Adrenal gland (tissue), 5 donors: ENCODE measurements at regions not wholly inside any gene's neighbourhood (a gene's known extent, or its start where the extent isn't known, plus 50 kb on each side); places are given as distances from the start of the nearest gene placed in this dataset.
"Not testable (repeated sequence)": the region's sequence is repeated elsewhere in the genome, so short reads cannot be mapped to it uniquely, and the experiment has no call there.

Source experiments
- POLR2A ChIP-seq, 2 donors: fragments of 450-650 bp; IDR thresholded peaks; one replicate each; pipeline ENCODE4 v1.6.1; 2017; ENCODE audit warnings: antibody characterized with exemption in 2 of 2, mild to moderate bottlenecking in 2 of 2, moderate library complexity in 1 of 2
- TF ChIP-seq, protein P1 (sequence below), 6 experiments: fragments of 450-650 bp in 4 of 6; fragments of 200-600 bp in 2 of 6; sonication (generic) in 1 of 6; IDR thresholded peaks; 1 replicate in 5 of 6; 2 replicates in 1 of 6; pipeline versions ENCODE4 v1.5.1 to v1.8.0; 2016 to 2021; ENCODE audit warnings: antibody characterized with exemption in 6 of 6, mild to moderate bottlenecking in 2 of 6, moderate library complexity in 1 of 6
- donor health status: DM: no; HTN: no; CAD: no.

DNA sequence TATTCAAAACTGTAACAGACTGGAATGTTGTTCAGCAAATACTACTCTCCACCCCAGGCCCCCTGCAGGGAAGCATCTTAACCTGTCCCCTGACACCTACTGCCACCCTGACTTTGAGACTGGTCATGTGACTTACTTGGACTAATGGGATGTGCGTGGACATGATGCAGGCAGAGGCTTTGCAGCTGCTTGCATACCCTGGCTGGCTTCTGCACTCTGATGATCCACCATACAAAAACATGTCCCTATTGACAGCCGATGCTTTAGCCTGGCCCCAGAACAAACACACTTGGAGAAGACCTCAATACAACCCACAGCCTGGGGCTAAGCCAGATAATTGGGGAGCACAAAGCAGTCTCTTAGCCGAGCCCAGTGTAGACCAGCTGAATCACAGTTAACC lies 180.5 kb downstream of the ATP6V0E2 start:
- TF ChIP-seq, protein P1, sequence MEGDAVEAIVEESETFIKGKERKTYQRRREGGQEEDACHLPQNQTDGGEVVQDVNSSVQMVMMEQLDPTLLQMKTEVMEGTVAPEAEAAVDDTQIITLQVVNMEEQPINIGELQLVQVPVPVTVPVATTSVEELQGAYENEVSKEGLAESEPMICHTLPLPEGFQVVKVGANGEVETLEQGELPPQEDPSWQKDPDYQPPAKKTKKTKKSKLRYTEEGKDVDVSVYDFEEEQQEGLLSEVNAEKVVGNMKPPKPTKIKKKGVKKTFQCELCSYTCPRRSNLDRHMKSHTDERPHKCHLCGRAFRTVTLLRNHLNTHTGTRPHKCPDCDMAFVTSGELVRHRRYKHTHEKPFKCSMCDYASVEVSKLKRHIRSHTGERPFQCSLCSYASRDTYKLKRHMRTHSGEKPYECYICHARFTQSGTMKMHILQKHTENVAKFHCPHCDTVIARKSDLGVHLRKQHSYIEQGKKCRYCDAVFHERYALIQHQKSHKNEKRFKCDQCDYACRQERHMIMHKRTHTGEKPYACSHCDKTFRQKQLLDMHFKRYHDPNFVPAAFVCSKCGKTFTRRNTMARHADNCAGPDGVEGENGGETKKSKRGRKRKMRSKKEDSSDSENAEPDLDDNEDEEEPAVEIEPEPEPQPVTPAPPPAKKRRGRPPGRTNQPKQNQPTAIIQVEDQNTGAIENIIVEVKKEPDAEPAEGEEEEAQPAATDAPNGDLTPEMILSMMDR (IDR thresholded peaks at IDR 0.05): not testable (repeated sequence)
- not testable (repeated sequence) for TF ChIP-seq POLR2A (IDR thresholded peaks at IDR 0.05)
